ENCODE measurements at regions not wholly inside any gene's neighbourhood (a gene's known extent, or its start where the extent isn't known, plus 50 kb on each side); places are given as distances from the start of the nearest gene placed in this dataset.

DNA sequence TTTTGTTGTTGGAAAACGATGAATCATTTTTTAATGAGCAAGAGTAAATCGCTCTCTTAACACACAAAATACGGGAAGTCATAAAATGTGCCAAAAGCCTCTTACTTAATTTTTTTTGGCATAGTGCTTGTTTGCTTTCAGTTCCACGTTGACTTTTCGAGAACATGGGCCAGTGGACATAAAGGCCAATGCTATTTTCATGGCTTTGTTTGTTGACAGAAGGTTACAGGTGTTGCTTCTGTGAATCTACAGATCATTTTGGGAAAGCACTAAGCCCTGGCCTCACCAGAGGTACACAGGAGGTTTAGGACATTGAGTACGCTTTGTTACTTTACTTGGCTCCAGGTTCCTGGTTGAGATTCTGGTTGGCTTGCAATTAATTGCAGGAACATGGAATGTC, 199.4 kb upstream of the HMCN1 start:
- no peaks in the 10 kb centered on the region for H3K9me3 ChIP-seq (ENCODE audit: control insufficient read depth, low read depth, low read length)
- peaks cover 14% of the 10 kb centered on the region for H3K27me3 Mint-ChIP-seq (ENCODE audit: low read depth)
- no peak overlapping the region for H3K4me2 ChIP-seq (ENCODE audit: insufficient read depth, insufficient read length, low read length)
- H2AK5ac ChIP-seq (ENCODE audit: insufficient read length, low read length): no peak overlapping the region
- H3K9ac ChIP-seq (ENCODE audit: extremely low read depth, insufficient read length, low read length): no peak overlapping the region
- H3K36me3 Mint-ChIP-seq (ENCODE audit: insufficient read depth in 1 of 3, low read depth in 3 of 3): peaks cover 0 to 7% (median 0%) of the 10 kb centered on the region in 3 experiments; a peak in 2 of 7 replicates
- no peak overlapping the region for H2BK15ac ChIP-seq (ENCODE audit: low read depth, low read length)
- H3K9me3 Mint-ChIP-seq: peaks cover 3 to 4% of the 10 kb centered on the region in 2 experiments; a peak in 4 of 5 replicates
- no peak overlapping the region for H3K23ac ChIP-seq (ENCODE audit: insufficient read length, low read depth, low read length)
- no peak overlapping the region for H2BK120ac ChIP-seq (ENCODE audit: low read depth, low read length, poor library complexity, severe bottlenecking)
- H3K4me3 Mint-ChIP-seq: no peak overlapping the region
- no peaks in the 10 kb centered on the region for H4K20me1 ChIP-seq (ENCODE audit: control insufficient read depth, insufficient read depth, insufficient read length)
- H3K14ac ChIP-seq (ENCODE audit: insufficient read depth, low read length): no peak overlapping the region
- H3K79me1 ChIP-seq (ENCODE audit: insufficient read depth, low read depth, low read length, poor library complexity, severe bottlenecking): no peaks in the 10 kb centered on the region
- no peak overlapping the region for H3K4ac ChIP-seq (ENCODE audit: low read depth, low read length)
- H3K23me2 ChIP-seq (ENCODE audit: insufficient read length, low read depth, low read length, poor library complexity, severe bottlenecking): no peaks in the 10 kb centered on the region
- no peak overlapping the region for H3K27ac ChIP-seq (ENCODE audit: insufficient read length, low read depth, low read length)
- H2BK12ac ChIP-seq (ENCODE audit: insufficient read length, low read depth, low read length): no peak overlapping the region
- no peak for DNase-seq
- H2AFZ ChIP-seq (ENCODE audit: low read length): no peak overlapping the region
- no peak overlapping the region for H3K18ac ChIP-seq (ENCODE audit: insufficient read length, low read depth, low read length)
- no peak overlapping the region for H3K56ac ChIP-seq (ENCODE audit: insufficient read length, low read depth, low read length)
- H3K27ac Mint-ChIP-seq: no peak overlapping the region
- TF ChIP-seq, protein P1, sequence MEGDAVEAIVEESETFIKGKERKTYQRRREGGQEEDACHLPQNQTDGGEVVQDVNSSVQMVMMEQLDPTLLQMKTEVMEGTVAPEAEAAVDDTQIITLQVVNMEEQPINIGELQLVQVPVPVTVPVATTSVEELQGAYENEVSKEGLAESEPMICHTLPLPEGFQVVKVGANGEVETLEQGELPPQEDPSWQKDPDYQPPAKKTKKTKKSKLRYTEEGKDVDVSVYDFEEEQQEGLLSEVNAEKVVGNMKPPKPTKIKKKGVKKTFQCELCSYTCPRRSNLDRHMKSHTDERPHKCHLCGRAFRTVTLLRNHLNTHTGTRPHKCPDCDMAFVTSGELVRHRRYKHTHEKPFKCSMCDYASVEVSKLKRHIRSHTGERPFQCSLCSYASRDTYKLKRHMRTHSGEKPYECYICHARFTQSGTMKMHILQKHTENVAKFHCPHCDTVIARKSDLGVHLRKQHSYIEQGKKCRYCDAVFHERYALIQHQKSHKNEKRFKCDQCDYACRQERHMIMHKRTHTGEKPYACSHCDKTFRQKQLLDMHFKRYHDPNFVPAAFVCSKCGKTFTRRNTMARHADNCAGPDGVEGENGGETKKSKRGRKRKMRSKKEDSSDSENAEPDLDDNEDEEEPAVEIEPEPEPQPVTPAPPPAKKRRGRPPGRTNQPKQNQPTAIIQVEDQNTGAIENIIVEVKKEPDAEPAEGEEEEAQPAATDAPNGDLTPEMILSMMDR (conservative IDR thresholded peaks at IDR 0.05): no peak
- H4K91ac ChIP-seq (ENCODE audit: insufficient read length, low read depth, low read length): no peak overlapping the region
- peaks cover 21% of the 10 kb centered on the region for H3K4me1 ChIP-seq (ENCODE audit: insufficient read depth, low read length)
- no CpG with 5 or more reads among the region's 6 CpGs for WGBS (ENCODE audit: extremely low coverage, insufficient read length, low lambda C conversion rate)
- no peak overlapping the region for H3T11ph ChIP-seq (ENCODE audit: low read length)
- H4K8ac ChIP-seq (replicated peaks; ENCODE audit: insufficient read length, low read depth, low read length): no peak overlapping the region
- no peak overlapping the region for H2BK5ac ChIP-seq (ENCODE audit: insufficient read length, low read length)
- H4K5ac ChIP-seq (ENCODE audit: insufficient read length, low read depth, low read length): no peak overlapping the region
- H3K4me1 Mint-ChIP-seq: peaks cover 39 to 42% of the 10 kb centered on the region in 2 experiments
- no peaks in the 10 kb centered on the region for H3K27me3 ChIP-seq (ENCODE audit: insufficient read depth, low read length)
- H2BK20ac ChIP-seq (ENCODE audit: low read depth, low read length, poor library complexity, severe bottlenecking): no peak overlapping the region
- H3K79me2 ChIP-seq (ENCODE audit: insufficient read depth, low read length): no peaks in the 10 kb centered on the region

Measured in H9 (cell line).